ENCODE measurements at regions not wholly inside any gene's neighbourhood (a gene's known extent, or its start where the extent isn't known, plus 50 kb on each side); places are given as distances from the start of the nearest gene placed in this dataset.

- H3K79me2 ChIP-seq (ENCODE audit: insufficient read depth, low read length), result no peaks in the 10 kb centered on the region
- no peaks in the 10 kb centered on the region for H3K4me1 ChIP-seq (ENCODE audit: insufficient read depth, low read length)
- no peaks in the 10 kb centered on the region for H3K36me3 ChIP-seq (ENCODE audit: insufficient read depth, low read length)
- no peak overlapping the region for H3K4me2 ChIP-seq (ENCODE audit: insufficient read depth, low read length)
- H4K20me1 ChIP-seq (ENCODE audit: insufficient read depth, low read length), result no peaks in the 10 kb centered on the region
- no peak for DNase-seq
- H3K27ac ChIP-seq (ENCODE audit: low read length), result no peak overlapping the region
- no peak for ATAC-seq (ENCODE audit: insufficient read depth, low read depth)
- TF ChIP-seq EZH2 (IDR thresholded peaks at IDR 0.05; ENCODE audit: borderline replicate concordance, low read depth, low read length, severe bottlenecking) (no peak), CTCF (IDR thresholded peaks at IDR 0.05; ENCODE audit: borderline replicate concordance, extremely low read depth, low read length, poor library complexity, severe bottlenecking) (no peak)
- H3K9me3 ChIP-seq (ENCODE audit: insufficient read depth, low read length, severe bottlenecking), result no peaks in the 10 kb centered on the region
- H2AFZ ChIP-seq (ENCODE audit: low read depth, low read length), result no peak overlapping the region
- no peaks in the 10 kb centered on the region for H3K27me3 ChIP-seq (ENCODE audit: insufficient read depth, low read length, poor library complexity)
- H3K9ac ChIP-seq (ENCODE audit: low read depth, low read length), result no peak overlapping the region
- no peak overlapping the region for H3K4me3 ChIP-seq (ENCODE audit: low read depth in 1 of 2, low read length in 2 of 2)
Observed at GRCh38 chr4:26133840-26134239, 187.0 kb upstream of the RBPJ start.

GRCh38 chr4:26135331-26135730 is 185.5 kb upstream of the RBPJ start:
- Histone ChIP-seq H3K4me3 (ENCODE audit: low read depth in 1 of 2, low read length in 2 of 2) (no peak overlapping the region), H3K9ac (ENCODE audit: low read depth, low read length) (no peak overlapping the region), H3K27me3 (ENCODE audit: insufficient read depth, low read length, poor library complexity) (no peaks in the 10 kb centered on the region), H3K4me2 (ENCODE audit: insufficient read depth, low read length) (no peak overlapping the region), H2AFZ (ENCODE audit: low read depth, low read length) (no peak overlapping the region), H3K36me3 (ENCODE audit: insufficient read depth, low read length) (no peaks in the 10 kb centered on the region), H3K9me3 (ENCODE audit: insufficient read depth, low read length, severe bottlenecking) (no peaks in the 10 kb centered on the region), H3K79me2 (ENCODE audit: insufficient read depth, low read length) (no peaks in the 10 kb centered on the region), H4K20me1 (ENCODE audit: insufficient read depth, low read length) (no peaks in the 10 kb centered on the region), H3K27ac (ENCODE audit: low read length) (no peak overlapping the region), H3K4me1 (ENCODE audit: insufficient read depth, low read length) (no peaks in the 10 kb centered on the region)
- ATAC-seq (ENCODE audit: insufficient read depth, low read depth), result no peak
- DNase-seq, result no peak
- TF ChIP-seq EZH2 (IDR thresholded peaks at IDR 0.05; ENCODE audit: borderline replicate concordance, low read depth, low read length, severe bottlenecking), result no peak
- no peak for TF ChIP-seq CTCF (IDR thresholded peaks at IDR 0.05; ENCODE audit: borderline replicate concordance, extremely low read depth, low read length, poor library complexity, severe bottlenecking)

- ATAC-seq (ENCODE audit: insufficient read depth, low read depth), result no peak
- Histone ChIP-seq H3K9me3 (ENCODE audit: insufficient read depth, low read length, severe bottlenecking) (no peaks in the 10 kb centered on the region), H3K4me3 (ENCODE audit: low read depth in 1 of 2, low read length in 2 of 2) (no peak overlapping the region), H3K27me3 (ENCODE audit: insufficient read depth, low read length, poor library complexity) (no peaks in the 10 kb centered on the region), H3K36me3 (ENCODE audit: insufficient read depth, low read length) (no peaks in the 10 kb centered on the region), H4K20me1 (ENCODE audit: insufficient read depth, low read length) (no peaks in the 10 kb centered on the region), H3K79me2 (ENCODE audit: insufficient read depth, low read length) (no peaks in the 10 kb centered on the region), H3K9ac (ENCODE audit: low read depth, low read length) (no peak overlapping the region), H2AFZ (ENCODE audit: low read depth, low read length) (no peak overlapping the region), H3K4me1 (ENCODE audit: insufficient read depth, low read length) (no peaks in the 10 kb centered on the region), H3K4me2 (ENCODE audit: insufficient read depth, low read length) (no peak overlapping the region), H3K27ac (ENCODE audit: low read length) (no peak overlapping the region)
- no peak for TF ChIP-seq CTCF (IDR thresholded peaks at IDR 0.05; ENCODE audit: borderline replicate concordance, extremely low read depth, low read length, poor library complexity, severe bottlenecking)
- TF ChIP-seq EZH2 (IDR thresholded peaks at IDR 0.05; ENCODE audit: borderline replicate concordance, low read depth, low read length, severe bottlenecking), result no peak
- DNase-seq, result no peak
Observed at GRCh38 chr4:26136615-26137014, 184.2 kb upstream of the RBPJ start.

GRCh38 chr4:26137288-26137687 is 183.5 kb upstream of the RBPJ start:
- Histone ChIP-seq H3K27ac (ENCODE audit: low read length) (no peak overlapping the region), H3K79me2 (ENCODE audit: insufficient read depth, low read length) (no peaks in the 10 kb centered on the region), H3K36me3 (ENCODE audit: insufficient read depth, low read length) (no peaks in the 10 kb centered on the region), H3K9me3 (ENCODE audit: insufficient read depth, low read length, severe bottlenecking) (no peaks in the 10 kb centered on the region), H3K4me2 (ENCODE audit: insufficient read depth, low read length) (no peak overlapping the region), H3K9ac (ENCODE audit: low read depth, low read length) (no peak overlapping the region), H3K4me1 (ENCODE audit: insufficient read depth, low read length) (no peaks in the 10 kb centered on the region), H2AFZ (ENCODE audit: low read depth, low read length) (no peak overlapping the region), H3K4me3 (ENCODE audit: low read depth in 1 of 2, low read length in 2 of 2) (no peak overlapping the region), H4K20me1 (ENCODE audit: insufficient read depth, low read length) (no peaks in the 10 kb centered on the region), H3K27me3 (ENCODE audit: insufficient read depth, low read length, poor library complexity) (no peaks in the 10 kb centered on the region)
- DNase-seq (no peak), ATAC-seq (ENCODE audit: insufficient read depth, low read depth) (no peak)
- TF ChIP-seq EZH2 (IDR thresholded peaks at IDR 0.05; ENCODE audit: borderline replicate concordance, low read depth, low read length, severe bottlenecking), result no peak
- TF ChIP-seq CTCF (IDR thresholded peaks at IDR 0.05; ENCODE audit: borderline replicate concordance, extremely low read depth, low read length, poor library complexity, severe bottlenecking), result no peak
